Glomerular visceral epithelial cell (primary cell): ENCODE measurements at regions not wholly inside any gene's neighbourhood (a gene's known extent, or its start where the extent isn't known, plus 50 kb on each side); places are given as distances from the start of the nearest gene placed in this dataset.
A peak's percentile ranks its signal among the peaks of the same experiment; 100 is the strongest.

ENCODE experiments used
- DNase-seq: peaks from one replicate; pipeline ENCODE4 v3.0.0-alpha.2; 2016; ENCODE audit errors: extremely low spot score

DNA sequence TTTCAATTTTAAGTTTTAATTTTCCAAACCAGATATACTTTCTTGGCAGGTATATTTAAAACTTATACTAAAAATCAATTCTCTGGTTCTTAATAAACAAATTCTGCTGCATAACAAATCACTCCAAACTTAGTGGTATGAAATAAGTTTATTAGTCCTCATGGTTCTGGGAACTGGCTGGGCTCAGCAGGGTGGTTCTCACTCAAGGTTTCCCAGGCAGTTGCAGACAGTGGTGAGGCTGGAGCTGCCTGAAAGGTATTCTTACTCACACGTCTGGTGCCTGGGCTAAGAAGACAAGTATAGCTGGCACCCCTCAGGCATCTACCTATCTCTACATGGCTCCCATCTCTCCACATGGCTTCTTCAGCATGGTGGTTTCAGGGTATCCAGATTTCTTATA is 308.2 kb upstream of the CCDC196 start:
- DNase-seq = no peak

- DNase-seq = no peak
Observed at GRCh38 chr14:66196670-66197069, 289.5 kb upstream of the CCDC196 start.

DNA sequence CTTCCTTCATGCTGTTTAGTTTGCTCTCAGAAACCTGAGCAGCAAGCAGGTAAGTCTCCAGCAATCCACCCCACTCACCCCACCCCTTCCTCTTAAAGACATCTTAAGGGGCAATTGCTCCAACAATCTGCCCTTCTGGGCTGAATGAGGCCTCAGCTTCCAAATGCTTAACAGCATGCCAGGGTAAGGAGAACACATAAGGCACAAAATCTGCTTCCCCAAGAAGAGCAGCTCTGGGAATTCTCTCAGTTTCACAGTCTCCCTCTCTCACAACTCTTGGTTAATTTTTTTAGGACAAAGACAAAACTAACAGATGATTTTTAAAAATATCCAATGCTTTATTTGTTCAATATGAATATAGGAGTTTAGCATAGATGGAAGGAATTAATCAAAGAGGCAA is 288.9 kb upstream of the CCDC196 start:
- no peak for DNase-seq

DNA sequence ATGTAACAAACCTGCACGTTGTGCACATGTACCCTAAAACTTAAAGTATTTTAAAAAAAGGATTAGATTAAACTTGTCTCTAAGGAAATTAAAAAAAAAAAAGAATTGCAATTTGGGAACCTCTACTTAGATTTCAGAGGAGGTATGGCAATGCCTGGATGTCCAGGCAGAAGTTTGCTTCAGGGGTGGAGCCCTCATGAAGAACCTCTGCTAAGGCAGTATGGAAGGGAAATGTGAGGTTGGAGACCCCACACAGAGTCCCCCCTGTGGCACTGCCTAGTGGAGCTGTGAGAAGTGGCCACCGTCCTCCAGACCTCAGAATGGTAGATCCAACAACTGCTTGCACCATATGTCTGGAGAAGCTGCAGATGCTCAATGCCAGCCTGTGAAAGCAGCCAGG is 279.6 kb upstream of the CCDC196 start:
- DNase-seq = no peak

DNA sequence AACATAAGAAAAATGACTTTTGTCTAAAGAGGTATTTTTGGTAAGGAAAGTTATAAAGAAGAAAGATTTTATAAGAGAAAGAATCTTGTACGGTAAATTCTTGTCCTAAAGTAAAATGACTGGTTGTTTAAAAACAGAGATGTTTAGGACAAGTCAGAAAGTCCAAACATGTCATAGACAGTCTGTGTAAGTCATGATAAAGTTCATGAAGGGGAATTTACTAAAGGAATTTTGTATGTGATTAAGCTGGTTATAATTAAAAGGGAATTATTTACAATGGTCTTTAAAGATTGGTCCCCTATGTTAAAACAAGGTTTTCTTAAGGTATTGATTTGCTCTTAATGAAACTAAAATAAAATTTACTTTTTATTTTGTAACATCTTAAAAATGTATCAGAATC is 269.4 kb upstream of the CCDC196 start:
- no peak for DNase-seq

DNA sequence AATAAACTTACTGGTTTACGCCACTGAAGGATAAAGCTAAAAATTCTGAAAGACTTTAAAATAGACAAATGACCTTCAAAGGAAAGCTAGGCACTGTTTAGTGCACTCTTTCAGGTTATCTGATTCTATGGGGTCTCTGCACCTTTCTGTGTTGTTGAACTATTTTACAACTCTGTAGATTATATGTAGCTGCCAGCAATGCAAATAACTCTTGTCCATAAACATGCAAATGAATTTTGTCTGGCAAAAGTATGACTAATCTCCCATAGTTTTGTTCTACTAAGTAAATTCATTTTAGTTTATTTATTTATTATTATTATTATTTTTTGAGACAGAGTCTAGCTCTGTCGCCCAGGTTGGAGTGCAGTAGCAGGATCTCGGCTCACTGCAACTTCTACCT is 266.3 kb upstream of the CCDC196 start:
- DNase-seq = no peak

DNA sequence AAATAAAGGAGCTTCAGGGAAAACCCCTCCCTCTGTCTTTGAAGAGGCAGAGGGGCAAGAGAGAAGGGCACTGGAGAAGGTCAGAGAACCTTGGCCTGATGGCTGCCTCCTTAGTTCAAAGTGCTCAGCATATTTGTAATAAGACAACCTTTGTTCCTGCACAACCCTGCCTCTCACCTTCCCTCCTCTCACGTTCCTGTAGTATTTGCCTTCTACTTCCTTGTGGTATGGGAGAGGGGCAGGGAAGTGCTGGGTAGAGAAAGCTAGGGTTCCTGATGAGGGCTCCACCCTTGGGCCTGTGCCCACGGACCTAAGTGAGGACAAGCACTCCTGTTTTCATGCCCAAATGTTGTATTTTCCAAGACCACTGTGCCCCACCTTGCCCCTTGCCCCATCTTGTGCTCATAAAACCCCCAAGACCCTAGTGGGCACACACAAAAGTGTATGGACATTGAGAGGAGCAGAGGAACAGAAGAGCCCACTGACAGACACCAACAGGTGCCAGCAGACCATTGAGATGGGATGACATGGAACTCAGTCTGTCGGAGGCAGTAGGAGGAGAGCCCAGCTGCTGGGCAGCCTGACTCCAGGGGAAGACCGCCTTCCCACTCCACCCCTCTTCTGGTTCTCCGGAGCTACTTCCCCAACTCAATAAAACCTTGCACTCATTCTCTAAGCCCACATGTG is 261.5 kb upstream of the CCDC196 start:
- DNase-seq = no peak

- DNase-seq = no peak
Observed at GRCh38 chr14:66225337-66225736, 260.8 kb upstream of the CCDC196 start.

DNA sequence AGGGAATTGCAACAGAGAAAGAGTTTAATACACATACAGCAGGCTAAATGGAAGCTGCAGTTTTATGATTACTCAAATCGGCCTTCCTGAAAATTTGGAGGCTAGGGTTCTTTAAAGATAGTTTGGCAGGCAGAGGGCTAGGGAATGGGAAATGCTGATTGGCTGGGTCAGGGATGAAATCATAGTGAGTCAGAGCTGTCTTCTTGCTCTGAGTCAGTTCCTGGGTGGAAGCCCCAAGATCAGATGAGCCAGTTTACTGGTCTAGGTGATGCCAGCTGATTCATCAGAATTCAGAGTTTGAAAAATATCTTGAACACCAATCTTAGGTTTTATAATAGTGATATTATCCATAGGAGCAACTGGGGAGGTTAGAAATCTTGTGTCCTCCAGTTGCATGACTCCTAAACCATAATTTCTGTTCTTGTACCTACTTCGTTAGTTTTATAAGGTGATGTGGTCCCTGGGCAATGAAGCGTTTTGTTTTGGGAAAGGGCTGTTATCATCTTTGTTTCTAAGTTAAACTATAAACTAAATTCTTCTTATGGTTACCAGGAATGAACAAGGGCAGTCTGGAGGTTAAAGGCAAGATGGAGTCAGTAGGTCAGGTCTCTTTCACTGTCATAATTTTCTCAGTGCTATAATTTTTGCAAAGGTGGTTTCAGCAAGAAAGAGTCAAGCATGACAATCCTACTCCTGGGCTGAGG is 257.8 kb upstream of the CCDC196 start:
- peak; percentile 37 for DNase-seq

GRCh38 chr14:66231820-66232219 is 254.4 kb upstream of the CCDC196 start:
- no peak for DNase-seq

DNA sequence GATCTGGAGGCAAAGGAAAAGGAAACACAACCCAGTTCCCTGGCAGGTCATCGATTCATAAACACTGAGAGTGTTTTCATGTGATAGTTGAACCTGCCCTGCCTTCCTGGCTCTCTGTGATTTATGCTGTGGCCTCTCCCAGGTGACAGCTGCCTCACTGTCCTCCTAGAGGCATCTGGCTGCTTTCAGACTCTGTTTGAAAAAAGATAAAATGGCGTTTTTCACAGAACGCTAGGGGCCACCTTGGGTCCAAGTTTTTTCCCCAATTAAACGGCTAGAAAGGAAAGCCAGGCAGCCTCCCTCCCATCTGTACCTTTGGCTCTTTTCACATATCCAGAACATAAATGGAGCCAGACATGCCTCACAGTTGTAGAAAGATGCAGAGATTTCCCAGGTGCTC is 252.6 kb upstream of the CCDC196 start:
- DNase-seq = no peak

GRCh38 chr14:66234411-66234810 is 251.8 kb upstream of the CCDC196 start:
- DNase-seq = no peak

DNA sequence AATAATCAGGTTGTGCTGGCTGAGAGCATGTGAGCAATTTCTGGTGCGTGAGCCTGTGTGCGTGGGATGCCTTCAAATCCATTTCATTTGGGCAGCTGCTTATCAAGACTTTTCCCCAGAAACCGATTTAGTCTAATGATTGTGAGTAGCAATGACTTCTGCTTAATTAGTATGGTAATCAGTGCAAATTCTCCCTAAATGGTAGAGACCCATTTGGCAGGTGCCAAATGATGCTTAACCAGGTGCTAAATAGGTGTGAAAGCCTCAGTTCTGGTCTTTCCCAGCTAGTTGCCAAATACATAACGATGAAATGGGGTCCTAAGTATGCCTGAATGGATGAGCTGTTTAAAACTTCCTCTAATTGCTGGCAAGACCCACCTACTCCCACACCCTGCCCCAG is 248.4 kb upstream of the CCDC196 start:
- no peak for DNase-seq

DNA sequence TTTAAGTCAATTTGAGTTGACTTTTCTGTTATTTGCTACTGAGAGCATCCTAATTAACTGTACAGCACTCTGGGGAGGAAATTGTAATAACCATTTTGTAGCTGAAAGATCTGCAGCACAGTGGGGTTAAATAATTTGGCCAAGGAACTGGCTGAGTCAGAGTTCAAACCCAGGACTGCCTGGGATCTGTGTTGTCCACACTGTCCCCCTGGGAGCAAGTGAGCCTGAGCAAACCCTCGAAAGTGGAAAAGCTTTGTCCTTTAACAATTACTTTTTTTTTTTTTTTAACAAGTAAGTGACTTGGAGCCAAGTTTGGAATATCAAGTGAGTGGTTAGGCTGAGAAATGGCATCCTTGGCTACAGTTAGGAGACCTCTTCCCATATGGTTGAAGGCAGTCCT is 247.2 kb upstream of the CCDC196 start:
- no peak for DNase-seq

- no peak for DNase-seq
Observed at GRCh38 chr14:66239589-66239988, 246.6 kb upstream of the CCDC196 start.

DNA sequence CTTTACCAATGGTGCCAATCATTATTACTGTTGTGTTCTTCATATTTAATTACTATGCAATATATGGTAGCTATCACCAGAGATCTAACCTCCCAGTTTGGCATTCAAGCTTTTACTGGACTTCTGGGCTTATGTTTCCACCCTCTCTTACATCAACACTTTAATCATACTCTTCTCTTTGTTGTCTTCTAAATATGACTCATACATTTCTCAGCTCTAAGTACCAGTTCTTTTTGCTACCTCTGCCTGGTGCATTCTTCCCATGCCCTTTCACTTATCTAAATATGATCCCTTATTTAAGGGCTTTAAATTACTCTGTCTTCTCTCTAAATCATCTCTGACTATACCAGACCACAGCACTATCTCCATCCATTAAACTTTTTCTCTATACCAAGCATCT is 246.1 kb upstream of the CCDC196 start:
- no peak for DNase-seq

GRCh38 chr14:66242001-66242400 is 244.2 kb upstream of the CCDC196 start:
- no peak for DNase-seq

- no peak for DNase-seq
Observed at GRCh38 chr14:66244834-66245233, 241.3 kb upstream of the CCDC196 start.

DNA sequence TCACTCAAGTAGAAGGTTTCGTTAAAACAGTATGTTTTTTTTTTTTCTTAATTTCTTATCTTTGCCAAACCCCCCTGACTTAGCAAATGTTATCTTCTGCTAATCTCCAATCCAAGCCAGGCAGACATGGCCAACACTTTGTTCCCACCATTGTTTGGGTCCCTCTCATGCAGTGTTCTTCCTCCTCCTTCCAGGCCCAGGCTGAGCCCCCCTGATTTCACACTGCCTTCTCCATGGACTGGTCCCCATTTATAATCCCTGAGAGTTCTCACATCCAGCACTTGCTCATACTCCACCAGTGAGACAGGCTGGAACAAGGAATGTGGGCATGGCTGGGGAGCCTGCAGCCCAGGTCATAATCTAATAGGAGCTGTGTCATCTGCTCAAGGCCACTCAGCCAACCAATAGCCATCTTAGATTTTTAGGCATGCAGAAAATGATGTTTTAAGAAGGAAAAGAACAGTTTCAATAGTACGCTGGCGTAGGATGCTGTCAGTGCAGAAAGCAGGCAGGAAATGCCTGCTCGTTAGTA is 238.4 kb upstream of the CCDC196 start:
- DNase-seq = no peak

DNA sequence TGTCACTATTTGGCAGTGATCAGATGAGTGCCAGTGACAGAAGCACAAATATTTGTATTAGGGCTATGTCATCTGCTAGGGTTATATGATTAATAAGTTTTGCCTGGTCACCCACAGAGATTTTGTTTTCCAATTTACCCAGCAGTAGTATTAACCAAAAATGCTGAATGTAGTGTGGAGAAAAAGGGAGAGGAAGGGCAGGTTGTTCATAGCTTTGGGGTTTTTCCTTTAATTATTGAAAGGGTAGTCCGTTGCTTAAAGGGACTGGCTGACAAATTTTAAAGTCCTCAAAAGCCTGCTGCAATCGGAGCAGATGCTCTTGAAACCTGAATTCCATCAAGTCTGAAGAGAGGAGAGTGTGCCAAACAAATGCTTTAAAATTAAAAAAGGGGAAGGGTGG is 237.9 kb upstream of the CCDC196 start:
- no peak for DNase-seq

DNA sequence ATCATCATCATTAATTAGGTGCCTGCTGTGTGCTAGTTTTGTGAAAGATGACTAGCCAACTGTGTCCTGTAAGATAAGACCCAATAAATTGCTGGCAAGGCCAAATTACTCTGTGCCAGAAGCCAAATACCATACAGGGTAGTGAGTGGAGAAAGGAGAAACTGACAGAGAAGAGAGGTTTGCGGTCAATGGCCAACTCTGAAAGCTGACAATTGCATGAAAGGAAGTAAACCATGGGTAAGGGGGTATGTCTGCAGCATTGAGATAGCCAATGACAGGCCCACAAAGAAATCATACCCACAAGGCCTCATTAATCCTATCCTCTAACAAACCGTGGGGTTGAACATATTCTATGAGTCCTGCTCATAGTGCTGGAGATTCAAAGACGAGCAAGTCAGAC is 236.6 kb upstream of the CCDC196 start:
- no peak for DNase-seq

GRCh38 chr14:66254038-66254437 is 232.1 kb upstream of the CCDC196 start:
- no peak for DNase-seq

- DNase-seq = no peak
Observed at GRCh38 chr14:66268802-66269334, 217.3 kb upstream of the CCDC196 start.
